Osteoblast (primary cell): ENCODE measurements at regions not wholly inside any gene's neighbourhood (a gene's known extent, or its start where the extent isn't known, plus 50 kb on each side); places are given as distances from the start of the nearest gene placed in this dataset.

Source experiments
- DNase-seq: peaks from one replicate; pipeline ENCODE4 v3.0.0; 2011; ENCODE audit warnings: low spot score, mixed read lengths; ENCODE audit not compliant: insufficient read length; ENCODE audit errors: missing footprints
- H2AFZ ChIP-seq: 2 replicates; pipeline ENCODE4 v1.6.0; 2011; ENCODE audit warnings: mild to moderate bottlenecking, low read length
- H3K27ac ChIP-seq: 2 replicates; pipeline ENCODE4 v1.5.1; 2011; ENCODE audit warnings: mild to moderate bottlenecking, low read depth, low read length, moderate library complexity
- H3K27me3 ChIP-seq: 2 replicates; pipeline ENCODE4 v1.6.0; 2012; ENCODE audit warnings: mild to moderate bottlenecking, control low read depth, inconsistent platforms, low read length, moderate library complexity; ENCODE audit not compliant: insufficient read depth
- H3K36me3 ChIP-seq: 2 replicates; pipeline ENCODE4 v1.5.1; 2011; ENCODE audit warnings: mild to moderate bottlenecking, low read length, control low read depth, moderate library complexity; ENCODE audit not compliant: insufficient read depth
- H3K4me1 ChIP-seq: 2 replicates; pipeline ENCODE4 v1.5.1; 2011; ENCODE audit warnings: mild to moderate bottlenecking, low read length, control low read depth, moderate library complexity; ENCODE audit not compliant: insufficient read depth
- H3K4me2 ChIP-seq: 2 replicates; pipeline ENCODE4 v1.6.0; 2011; ENCODE audit warnings: mild to moderate bottlenecking, low read length; ENCODE audit not compliant: insufficient read depth
- H3K4me3 ChIP-seq: fragments of 200-600 bp; sonication (generic); 3 replicates; pipeline ENCODE4 v1.5.1; 2012; ENCODE audit warnings: mild to moderate bottlenecking, low read length, inconsistent platforms; ENCODE audit not compliant: insufficient read depth
- H3K79me2 ChIP-seq: 2 replicates; pipeline ENCODE4 v1.6.0; 2012; ENCODE audit warnings: mild to moderate bottlenecking, low read length, control low read depth, inconsistent platforms; ENCODE audit not compliant: insufficient read depth
- H3K9me3 ChIP-seq: 2 replicates; pipeline ENCODE4 v1.5.1; 2011; ENCODE audit warnings: low read depth, low read length, control low read depth
- H4K20me1 ChIP-seq: 2 replicates; pipeline ENCODE4 v1.6.0; 2012; ENCODE audit warnings: mild to moderate bottlenecking, low read length, control low read depth; ENCODE audit not compliant: insufficient read depth
- TF ChIP-seq, protein P1 (sequence below): IDR thresholded peaks from 2 replicates; pipeline ENCODE4 v1.5.1; 2011; ENCODE audit warnings: mild to moderate bottlenecking, low read depth, low read length, moderate library complexity; ENCODE audit errors: extremely low read depth

DNA sequence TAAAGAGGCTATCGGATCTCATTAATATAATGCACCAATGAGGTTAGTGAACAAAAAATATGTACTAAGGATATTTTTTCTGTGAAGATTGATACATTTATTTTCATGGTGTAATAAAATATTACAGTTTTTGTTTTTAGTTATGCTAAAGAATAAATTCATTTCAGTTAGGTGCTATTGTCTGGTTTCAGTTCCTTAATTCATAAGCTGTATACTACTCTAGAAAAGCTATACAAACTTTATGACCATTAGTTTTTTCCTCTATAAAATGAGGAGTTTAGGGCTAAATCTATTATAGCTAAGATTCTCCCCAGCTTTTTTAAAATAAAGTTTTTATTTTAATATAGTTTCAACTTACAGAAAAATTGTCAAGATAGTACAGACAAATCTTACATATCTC is 1311.7 kb upstream of the NXPH2 start:
- Histone ChIP-seq H3K27me3 (no peaks in the 10 kb centered on the region), H3K4me2 (no peak overlapping the region), H3K79me2 (no peaks in the 10 kb centered on the region), H4K20me1 (no peaks in the 10 kb centered on the region), H3K27ac (no peak overlapping the region), H3K9me3 (no peaks in the 10 kb centered on the region), H3K4me1 (no peaks in the 10 kb centered on the region), H2AFZ (no peak overlapping the region), H3K4me3 (no peak overlapping the region), H3K36me3 (no peaks in the 10 kb centered on the region)
- DNase-seq: no peak
- TF ChIP-seq, protein P1, sequence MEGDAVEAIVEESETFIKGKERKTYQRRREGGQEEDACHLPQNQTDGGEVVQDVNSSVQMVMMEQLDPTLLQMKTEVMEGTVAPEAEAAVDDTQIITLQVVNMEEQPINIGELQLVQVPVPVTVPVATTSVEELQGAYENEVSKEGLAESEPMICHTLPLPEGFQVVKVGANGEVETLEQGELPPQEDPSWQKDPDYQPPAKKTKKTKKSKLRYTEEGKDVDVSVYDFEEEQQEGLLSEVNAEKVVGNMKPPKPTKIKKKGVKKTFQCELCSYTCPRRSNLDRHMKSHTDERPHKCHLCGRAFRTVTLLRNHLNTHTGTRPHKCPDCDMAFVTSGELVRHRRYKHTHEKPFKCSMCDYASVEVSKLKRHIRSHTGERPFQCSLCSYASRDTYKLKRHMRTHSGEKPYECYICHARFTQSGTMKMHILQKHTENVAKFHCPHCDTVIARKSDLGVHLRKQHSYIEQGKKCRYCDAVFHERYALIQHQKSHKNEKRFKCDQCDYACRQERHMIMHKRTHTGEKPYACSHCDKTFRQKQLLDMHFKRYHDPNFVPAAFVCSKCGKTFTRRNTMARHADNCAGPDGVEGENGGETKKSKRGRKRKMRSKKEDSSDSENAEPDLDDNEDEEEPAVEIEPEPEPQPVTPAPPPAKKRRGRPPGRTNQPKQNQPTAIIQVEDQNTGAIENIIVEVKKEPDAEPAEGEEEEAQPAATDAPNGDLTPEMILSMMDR: no peak

DNA sequence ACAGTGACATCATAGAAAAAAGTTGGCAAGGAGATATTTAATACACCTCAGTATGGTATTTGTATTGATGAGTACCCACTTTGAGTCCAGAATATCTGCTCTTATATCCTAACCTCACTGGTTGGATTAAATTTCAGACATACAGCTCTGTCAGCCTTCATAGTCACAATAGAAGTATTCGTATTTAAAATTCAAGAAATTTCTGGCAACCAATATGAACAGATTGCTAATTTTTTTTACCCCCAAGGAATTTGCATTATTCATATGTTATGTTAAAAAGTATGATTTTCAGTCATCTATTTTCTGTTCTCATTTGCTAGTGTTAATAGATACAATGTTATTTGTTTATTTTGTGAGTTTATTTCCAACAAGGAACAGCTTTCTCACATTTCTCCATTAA is 1306.8 kb upstream of the NXPH2 start:
- Histone ChIP-seq H3K27me3 (no peaks in the 10 kb centered on the region), H3K36me3 (no peaks in the 10 kb centered on the region), H4K20me1 (no peaks in the 10 kb centered on the region), H2AFZ (no peak overlapping the region), H3K27ac (no peak overlapping the region), H3K79me2 (no peaks in the 10 kb centered on the region), H3K9me3 (no peaks in the 10 kb centered on the region), H3K4me3 (no peak overlapping the region), H3K4me1 (no peaks in the 10 kb centered on the region), H3K4me2 (no peak overlapping the region)
- no peak for DNase-seq
- TF ChIP-seq, protein P1: no peak

- TF ChIP-seq, protein P1: no peak
- Histone ChIP-seq H3K79me2 (no peaks in the 10 kb centered on the region), H3K36me3 (no peaks in the 10 kb centered on the region), H3K9me3 (no peaks in the 10 kb centered on the region), H3K4me2 (no peak overlapping the region), H3K27ac (no peak overlapping the region), H4K20me1 (no peaks in the 10 kb centered on the region), H2AFZ (no peak overlapping the region), H3K4me1 (no peaks in the 10 kb centered on the region), H3K27me3 (no peaks in the 10 kb centered on the region), H3K4me3 (no peak overlapping the region)
- DNase-seq: no peak
Observed at GRCh38 chr2:140085674-140086073, 1305.5 kb upstream of the NXPH2 start.

- no peak overlapping the region for H2AFZ ChIP-seq
- no peaks in the 10 kb centered on the region for H3K9me3 ChIP-seq
- TF ChIP-seq, protein P1: no peak
- H4K20me1 ChIP-seq: no peaks in the 10 kb centered on the region
- no peak overlapping the region for H3K4me2 ChIP-seq
- H3K4me3 ChIP-seq: no peak overlapping the region
- H3K36me3 ChIP-seq: no peaks in the 10 kb centered on the region
- no peaks in the 10 kb centered on the region for H3K27me3 ChIP-seq
- no peak overlapping the region for H3K27ac ChIP-seq
- H3K4me1 ChIP-seq: no peaks in the 10 kb centered on the region
- DNase-seq: no peak
- no peaks in the 10 kb centered on the region for H3K79me2 ChIP-seq
Observed at GRCh38 chr2:140079038-140079437, 1298.8 kb upstream of the NXPH2 start.
